HS-5 (cell line): ENCODE measurements at regions not wholly inside any gene's neighbourhood (a gene's known extent, or its start where the extent isn't known, plus 50 kb on each side); places are given as distances from the start of the nearest gene placed in this dataset.
A peak's percentile ranks its signal among the peaks of the same experiment; 100 is the strongest.

Experiments
- DNase-seq: peaks from one replicate; pipeline ENCODE4 v3.0.0-alpha.2; 2012; ENCODE audit warnings: low read depth

GRCh38 chr2:34098256-34098655, 499.2 kb upstream of the FAM98A start:
- DNase-seq = no peak

DNA sequence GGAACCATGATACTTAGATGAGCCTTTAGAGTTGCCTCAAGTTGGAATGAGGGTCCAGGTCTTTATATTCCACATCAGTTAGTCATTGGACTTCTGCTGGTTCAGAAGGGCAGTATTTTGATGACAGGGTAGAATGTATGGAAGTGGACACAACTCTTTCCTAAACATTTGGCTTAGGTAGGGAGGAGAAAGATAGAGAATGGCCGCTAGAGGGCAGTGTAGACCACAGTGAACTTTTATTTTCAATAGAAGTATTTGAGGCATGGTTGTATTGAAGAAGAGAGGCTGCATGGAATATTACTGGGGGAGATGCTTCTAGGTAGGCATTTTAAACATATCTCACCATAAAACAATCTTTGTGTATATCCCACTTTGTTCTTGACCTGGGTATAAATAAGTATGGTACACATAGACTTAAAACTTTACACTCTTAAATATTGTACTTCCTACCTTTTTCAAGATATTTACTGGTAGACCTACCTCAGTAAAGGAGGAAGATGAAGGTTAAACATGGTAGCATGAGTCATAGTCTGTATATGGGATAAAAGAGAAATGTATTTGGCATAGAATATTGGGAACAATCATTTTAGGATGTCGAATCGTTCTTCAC, 497.6 kb upstream of the FAM98A start:
- peak; percentile 39 for DNase-seq

DNA sequence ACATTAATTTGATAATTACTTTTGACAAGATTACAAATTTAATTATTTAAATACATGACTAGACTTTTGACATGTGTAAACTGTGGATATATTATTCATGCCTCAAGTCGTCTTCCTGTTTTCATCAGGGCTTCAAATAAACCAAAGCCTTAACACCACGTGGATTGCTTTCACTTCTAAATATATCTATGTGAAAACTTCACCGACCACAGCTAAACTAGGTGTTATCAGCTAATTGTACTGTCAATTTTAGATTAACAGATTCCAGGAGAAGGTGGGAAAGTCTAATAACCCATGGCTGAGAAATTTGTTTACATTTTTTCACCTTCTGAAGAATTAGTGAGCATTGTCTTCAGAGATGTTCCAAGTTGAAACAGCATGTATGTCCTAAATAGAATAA, 494.7 kb upstream of the FAM98A start:
- DNase-seq = no peak

DNA sequence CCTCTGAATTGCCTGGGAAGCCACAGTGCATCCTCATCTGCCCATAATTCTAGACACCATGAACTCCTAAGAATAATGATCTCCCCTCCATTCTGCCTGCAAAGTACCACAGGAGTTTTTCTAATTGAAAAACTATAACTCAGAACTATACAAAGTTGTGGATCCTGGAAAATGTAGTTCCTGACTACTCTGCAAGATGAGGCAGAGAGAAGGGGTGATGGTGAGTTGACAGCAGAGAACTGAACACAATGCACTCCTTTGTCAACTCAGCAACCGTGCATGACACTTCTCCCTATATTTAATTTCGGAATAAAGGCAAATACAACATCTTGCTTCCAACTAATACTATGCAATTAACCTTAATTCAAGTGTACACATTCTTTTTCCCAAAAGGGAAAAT, 471.1 kb upstream of the FAM98A start:
- DNase-seq = no peak

GRCh38 chr2:34069604-34070003, 470.5 kb upstream of the FAM98A start:
- no peak for DNase-seq

GRCh38 chr2:34050413-34050812, 451.3 kb upstream of the FAM98A start:
- no peak for DNase-seq

- no peak for DNase-seq
These were observed 446.1 kb upstream of the FAM98A start for GRCh38 chr2:34045101-34045655.

DNA sequence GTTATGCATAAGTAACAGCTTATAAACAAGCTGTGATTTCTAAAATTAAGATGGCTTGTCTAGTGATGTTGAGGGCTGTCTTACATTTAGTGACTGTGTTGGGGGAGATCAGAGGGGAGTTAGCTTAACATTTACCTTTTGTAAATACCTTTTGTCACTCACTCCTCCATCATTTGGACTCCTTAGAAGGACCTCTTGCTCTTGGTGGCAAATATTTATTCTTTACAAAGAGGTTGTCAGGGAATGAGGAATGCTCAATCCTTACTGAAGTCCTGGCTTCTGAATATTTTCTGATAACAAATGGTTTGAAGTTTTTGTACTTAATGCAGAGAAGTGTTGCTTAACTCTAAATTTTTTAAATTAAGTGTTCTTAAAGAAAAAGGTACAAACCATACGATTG, 438.8 kb upstream of the FAM98A start:
- DNase-seq = no peak

DNA sequence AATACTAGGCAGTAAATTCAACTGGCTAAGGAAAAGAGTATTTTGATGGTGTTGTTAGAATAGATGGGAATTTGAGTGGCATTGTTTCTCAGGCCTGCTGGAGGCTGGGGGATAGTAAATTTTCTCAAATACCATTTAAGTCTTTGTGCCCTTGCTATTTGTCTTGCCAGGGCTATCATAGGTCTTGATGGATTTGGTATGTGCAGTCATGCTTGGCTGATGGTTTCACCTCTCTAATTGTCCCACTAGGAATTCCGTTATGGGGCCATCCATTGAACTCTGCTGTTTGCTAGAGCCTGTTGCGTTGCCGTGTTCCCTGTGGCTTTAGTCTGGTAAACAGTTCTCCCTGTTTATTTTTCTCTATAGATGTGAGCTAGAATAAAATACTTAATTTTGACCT, 438.1 kb upstream of the FAM98A start:
- no peak for DNase-seq

DNA sequence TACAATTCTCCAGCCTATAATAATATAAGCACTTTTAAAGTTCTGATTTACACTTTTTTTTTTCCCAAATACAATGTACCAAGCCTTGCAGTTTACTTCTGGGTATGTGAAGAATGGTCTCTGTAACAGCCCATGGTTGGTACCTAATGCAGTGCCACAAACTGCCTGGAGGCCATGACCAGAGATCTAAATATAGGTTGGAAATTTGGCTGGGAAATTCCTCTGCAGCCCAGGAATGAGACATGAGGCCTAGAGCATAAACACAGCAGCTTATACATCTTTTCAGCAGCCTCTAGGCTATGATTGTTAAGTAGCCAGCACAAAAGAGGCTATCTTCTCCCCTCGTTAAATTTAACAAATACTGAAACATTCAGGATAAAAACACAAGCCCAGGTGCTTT, 432.0 kb upstream of the FAM98A start:
- DNase-seq = no peak

GRCh38 chr2:34030273-34030672, 431.2 kb upstream of the FAM98A start:
- DNase-seq = no peak

GRCh38 chr2:34029073-34029472, 430.0 kb upstream of the FAM98A start:
- no peak for DNase-seq

- DNase-seq = no peak
These were observed 426.1 kb upstream of the FAM98A start for GRCh38 chr2:34025196-34025595.

DNA sequence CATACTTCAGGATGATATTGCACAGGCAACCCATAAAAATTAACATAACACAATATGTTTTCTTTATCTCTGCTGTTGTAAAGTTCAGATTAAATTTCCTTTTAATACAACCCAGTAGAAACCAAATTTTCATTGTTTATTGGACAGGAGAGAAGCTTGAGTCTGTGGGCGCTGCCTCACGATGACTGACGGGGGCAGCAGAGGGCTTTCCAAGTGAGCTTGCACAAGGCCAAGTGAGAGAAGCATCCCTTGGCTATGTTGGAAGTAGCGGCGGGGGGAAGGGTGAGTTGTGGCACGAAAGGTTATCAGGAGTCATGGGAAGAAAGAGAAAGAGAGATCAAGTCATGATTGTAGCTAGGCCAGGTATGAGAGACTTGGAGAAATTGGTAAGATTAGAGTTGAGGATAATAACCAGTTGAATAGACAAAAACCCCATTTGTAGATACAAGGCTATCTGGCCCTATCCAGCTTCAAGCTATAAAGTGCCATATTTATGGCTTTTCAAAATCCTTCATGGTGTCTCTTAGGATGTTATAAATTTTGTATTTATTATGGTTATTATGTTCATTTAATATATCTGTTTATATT, 413.7 kb upstream of the FAM98A start:
- DNase-seq = peak; percentile 23

DNA sequence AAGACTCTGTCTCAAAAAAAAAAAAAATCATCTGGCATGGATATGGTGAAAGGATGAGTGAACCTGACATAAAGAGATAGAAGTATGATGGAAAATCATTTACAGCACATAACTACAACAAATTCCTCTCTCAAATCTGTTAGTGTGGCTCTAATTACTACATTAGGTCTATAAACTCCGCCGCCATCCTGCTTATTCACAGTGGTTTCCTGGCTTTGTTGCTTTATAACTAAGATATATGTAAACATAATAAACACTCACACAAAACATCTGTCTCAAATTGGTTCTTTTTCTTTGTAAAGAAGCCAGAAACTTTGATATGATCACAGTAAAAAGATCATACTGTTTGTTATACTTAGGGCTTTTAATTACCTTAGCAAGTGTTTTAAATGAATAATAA, 412.6 kb upstream of the FAM98A start:
- no peak for DNase-seq

DNA sequence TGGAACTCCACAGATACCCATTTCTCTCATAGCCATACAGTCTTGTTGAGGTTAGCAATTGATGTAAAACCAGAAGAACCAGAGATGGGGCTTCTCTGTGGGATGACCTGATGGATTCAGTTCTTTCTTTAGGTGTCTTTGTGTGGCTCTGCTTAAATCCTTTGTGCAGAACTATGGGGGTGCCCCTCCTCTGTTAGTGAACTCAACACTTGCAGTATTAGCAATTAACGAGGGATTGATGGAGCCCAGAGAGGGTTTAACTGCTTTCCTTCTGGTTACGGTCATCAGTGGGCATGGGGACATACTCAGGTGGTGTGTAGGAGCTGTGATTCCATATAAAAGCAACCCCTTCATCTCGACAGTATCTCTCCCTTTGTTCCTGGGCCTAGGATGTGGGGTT, 406.8 kb upstream of the FAM98A start:
- no peak for DNase-seq

DNA sequence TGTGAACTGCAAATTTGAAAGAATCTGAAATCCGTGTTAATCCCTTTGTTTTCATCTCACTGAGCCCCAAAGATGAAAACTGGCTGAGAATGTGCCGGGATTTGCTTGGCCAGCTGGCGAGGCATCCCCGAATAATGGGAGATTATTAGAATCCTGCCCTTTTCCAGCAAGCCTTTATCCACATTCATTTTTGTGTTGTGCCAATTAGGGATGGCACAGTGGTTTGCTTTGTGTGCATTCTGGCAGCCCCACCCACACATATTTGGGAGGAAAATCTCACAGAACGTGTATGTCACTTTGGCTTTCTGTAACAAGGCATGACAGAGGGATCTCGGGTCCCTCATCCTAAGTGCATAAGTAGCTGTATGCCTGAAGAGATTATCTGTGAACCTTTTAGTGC, 405.8 kb upstream of the FAM98A start:
- DNase-seq = no peak

GRCh38 chr2:34003795-34004194, 404.7 kb upstream of the FAM98A start:
- DNase-seq = no peak

- no peak for DNase-seq
These were observed 402.5 kb upstream of the FAM98A start for GRCh38 chr2:34001557-34001956.

- DNase-seq = no peak
These were observed 385.0 kb upstream of the FAM98A start for GRCh38 chr2:33984131-33984530.

- no peak for DNase-seq
These were observed 379.4 kb upstream of the FAM98A start for GRCh38 chr2:33978471-33978870.

GRCh38 chr2:33975498-33975897, 376.4 kb upstream of the FAM98A start:
- no peak for DNase-seq

GRCh38 chr2:33967103-33967502, 368.0 kb upstream of the FAM98A start:
- DNase-seq = no peak

DNA sequence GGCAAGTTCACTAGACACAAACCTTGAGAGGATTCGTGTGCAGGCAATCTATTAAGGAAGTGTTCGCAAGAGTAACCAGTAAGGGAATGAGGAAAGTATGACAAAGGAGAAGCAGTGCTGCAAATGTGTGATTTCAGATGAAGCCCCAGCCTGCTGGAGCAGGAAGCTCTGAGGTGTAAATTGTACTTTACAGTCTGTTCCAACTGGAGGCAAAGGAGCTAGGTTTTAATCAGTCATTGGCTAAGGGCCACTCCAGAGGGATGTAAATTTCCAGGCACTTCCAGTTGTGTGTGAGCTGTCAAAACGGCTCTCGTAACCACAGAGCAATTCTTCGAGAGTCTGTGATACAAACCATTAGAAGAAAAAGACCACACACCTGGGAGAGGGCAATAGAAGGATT, 359.5 kb upstream of the FAM98A start:
- no peak for DNase-seq
